ENCODE measurements at regions not wholly inside any gene's neighbourhood (a gene's known extent, or its start where the extent isn't known, plus 50 kb on each side); places are given as distances from the start of the nearest gene placed in this dataset.

DNA sequence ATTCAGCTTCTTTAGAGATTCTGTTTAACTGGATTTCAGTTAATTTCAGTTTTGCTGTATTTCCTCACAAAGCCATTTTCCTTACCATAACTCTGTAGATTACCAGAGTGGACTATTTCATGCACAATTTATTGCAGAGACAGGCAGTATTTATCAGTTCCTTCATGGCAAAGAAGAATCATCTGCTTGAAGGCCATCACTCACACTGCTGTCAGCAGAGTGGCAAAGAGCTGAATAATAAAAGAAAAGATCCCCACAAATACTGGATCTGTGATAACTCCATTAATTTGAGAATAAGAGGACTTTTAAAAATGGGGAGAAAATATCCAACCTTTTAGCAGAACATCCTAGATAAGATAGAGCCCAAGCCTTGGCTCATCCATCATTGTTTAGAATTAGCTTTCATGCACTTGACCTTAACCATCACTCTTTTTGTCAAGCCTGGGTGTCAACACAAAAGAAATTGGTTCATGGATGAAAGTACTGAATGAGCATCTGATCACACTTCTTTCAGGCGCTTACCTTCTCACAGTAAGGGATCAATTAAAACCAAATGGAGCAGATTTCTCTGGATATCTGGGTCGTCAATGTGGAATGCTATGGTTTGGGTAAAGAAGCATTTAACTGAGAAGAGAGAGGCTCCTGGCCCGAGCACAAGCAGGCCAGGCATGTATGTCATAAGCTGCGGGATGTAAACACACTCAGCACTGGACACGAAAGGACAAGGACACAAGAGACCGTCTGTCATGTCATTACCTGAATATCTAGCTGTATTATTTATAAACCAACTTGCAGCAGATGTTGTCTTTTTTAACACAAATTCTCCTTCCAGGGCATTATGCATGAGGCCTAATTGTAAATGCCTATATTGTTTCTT is 376.2 kb downstream of the ZNF521 start:
- no peak overlapping the region for H3K4me3 Mint-ChIP-seq
- DNase-seq (no peak), ATAC-seq (no peak)
- peaks cover 0 to 4% of the 10 kb centered on the region in 2 donors for H3K27me3 Mint-ChIP-seq (ENCODE audit: low read depth in 2 of 2)
- no peaks in the 10 kb centered on the region for H3K36me3 Mint-ChIP-seq
- no peak overlapping the region for H3K27ac Mint-ChIP-seq
- H3K27ac ChIP-seq (ENCODE audit: low read length), result no peak overlapping the region
- H3K36me3 ChIP-seq (ENCODE audit: control insufficient read depth, insufficient read depth, low read length), result no peaks in the 10 kb centered on the region
- H3K27me3 ChIP-seq (ENCODE audit: control insufficient read depth, insufficient read depth, low read length), result no peaks in the 10 kb centered on the region
- no peak overlapping the region for H3K4me3 ChIP-seq (ENCODE audit: low read length)
- intact Hi-C loops (cut with micrococcal nuclease), result no loop called here
- peaks cover 0 to 2% of the 10 kb centered on the region in 2 donors for H3K9me3 Mint-ChIP-seq
- no peaks in the 10 kb centered on the region for H3K4me1 Mint-ChIP-seq
- H3K4me1 ChIP-seq (ENCODE audit: control insufficient read depth, insufficient read depth, low read length), result no peaks in the 10 kb centered on the region
- H3K9me3 ChIP-seq (ENCODE audit: control insufficient read depth, insufficient read depth, low read length), result no peaks in the 10 kb centered on the region
- WGBS (ENCODE audit: insufficient coverage), result 92% methylated on average over 6 of the region's 6 CpGs
- TF ChIP-seq, protein P1, sequence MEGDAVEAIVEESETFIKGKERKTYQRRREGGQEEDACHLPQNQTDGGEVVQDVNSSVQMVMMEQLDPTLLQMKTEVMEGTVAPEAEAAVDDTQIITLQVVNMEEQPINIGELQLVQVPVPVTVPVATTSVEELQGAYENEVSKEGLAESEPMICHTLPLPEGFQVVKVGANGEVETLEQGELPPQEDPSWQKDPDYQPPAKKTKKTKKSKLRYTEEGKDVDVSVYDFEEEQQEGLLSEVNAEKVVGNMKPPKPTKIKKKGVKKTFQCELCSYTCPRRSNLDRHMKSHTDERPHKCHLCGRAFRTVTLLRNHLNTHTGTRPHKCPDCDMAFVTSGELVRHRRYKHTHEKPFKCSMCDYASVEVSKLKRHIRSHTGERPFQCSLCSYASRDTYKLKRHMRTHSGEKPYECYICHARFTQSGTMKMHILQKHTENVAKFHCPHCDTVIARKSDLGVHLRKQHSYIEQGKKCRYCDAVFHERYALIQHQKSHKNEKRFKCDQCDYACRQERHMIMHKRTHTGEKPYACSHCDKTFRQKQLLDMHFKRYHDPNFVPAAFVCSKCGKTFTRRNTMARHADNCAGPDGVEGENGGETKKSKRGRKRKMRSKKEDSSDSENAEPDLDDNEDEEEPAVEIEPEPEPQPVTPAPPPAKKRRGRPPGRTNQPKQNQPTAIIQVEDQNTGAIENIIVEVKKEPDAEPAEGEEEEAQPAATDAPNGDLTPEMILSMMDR (IDR thresholded peaks at IDR 0.05), result no peak

DNA sequence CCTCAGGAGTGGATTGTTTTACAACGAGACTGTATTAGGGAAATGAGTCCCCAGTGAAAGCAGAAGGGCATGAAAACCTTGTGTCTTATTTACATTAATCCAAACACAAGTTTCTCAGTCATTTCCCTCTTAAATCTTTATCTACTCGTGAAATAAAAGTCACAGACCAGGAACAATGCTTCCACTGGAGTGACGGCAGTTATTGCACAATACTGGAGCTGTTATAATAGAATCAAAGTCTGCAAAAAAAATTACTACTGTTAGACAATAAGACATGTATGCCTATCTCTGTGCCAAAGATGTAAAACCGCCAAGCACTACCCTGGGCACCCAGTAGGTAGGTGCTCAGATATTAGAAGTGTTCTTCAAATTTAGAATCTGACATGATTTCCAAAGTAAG is 375.5 kb downstream of the ZNF521 start:
- DNase-seq (no peak), ATAC-seq (no peak)
- H3K4me1 Mint-ChIP-seq, result no peaks in the 10 kb centered on the region
- intact Hi-C loops (cut with micrococcal nuclease), result no loop called here
- Histone ChIP-seq H3K27ac (ENCODE audit: low read length) (no peak overlapping the region), H3K4me3 (ENCODE audit: low read length) (no peak overlapping the region), H3K4me1 (ENCODE audit: control insufficient read depth, insufficient read depth, low read length) (no peaks in the 10 kb centered on the region), H3K27me3 (ENCODE audit: control insufficient read depth, insufficient read depth, low read length) (no peaks in the 10 kb centered on the region), H3K36me3 (ENCODE audit: control insufficient read depth, insufficient read depth, low read length) (no peaks in the 10 kb centered on the region), H3K9me3 (ENCODE audit: control insufficient read depth, insufficient read depth, low read length) (no peaks in the 10 kb centered on the region)
- TF ChIP-seq, protein P1 (IDR thresholded peaks at IDR 0.05), result no peak
- H3K27ac Mint-ChIP-seq, result no peak overlapping the region
- H3K27me3 Mint-ChIP-seq (ENCODE audit: low read depth in 2 of 2), result peaks cover 4 to 6% of the 10 kb centered on the region in 2 donors
- H3K36me3 Mint-ChIP-seq, result no peaks in the 10 kb centered on the region
- WGBS (ENCODE audit: insufficient coverage), result 59% methylated on average over 4 of the region's 4 CpGs
- H3K4me3 Mint-ChIP-seq, result no peak overlapping the region
- no peaks in the 10 kb centered on the region for H3K9me3 Mint-ChIP-seq

DNA sequence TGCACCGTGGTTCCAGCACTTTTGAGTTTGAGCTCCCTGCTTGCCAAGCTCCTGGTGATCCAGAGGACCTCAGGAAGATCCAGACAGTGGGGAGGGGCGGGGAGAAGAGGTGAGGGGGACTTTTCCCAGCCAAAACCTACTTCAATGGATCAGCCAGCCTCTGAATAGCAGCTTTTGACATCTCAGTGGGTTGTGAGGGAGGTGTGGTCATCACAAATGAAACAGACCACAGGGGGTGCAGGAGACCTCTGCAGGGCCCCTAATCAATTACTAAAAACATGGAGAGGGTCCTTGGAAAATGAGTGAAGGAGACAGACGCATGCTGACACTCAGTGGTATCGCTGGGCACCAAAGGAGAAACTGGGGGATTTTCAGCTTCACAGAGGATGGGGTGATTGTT is 372.7 kb downstream of the ZNF521 start:
- no peak for DNase-seq
- no peaks in the 10 kb centered on the region for H3K4me1 Mint-ChIP-seq
- H3K27ac ChIP-seq (ENCODE audit: low read length), result no peak overlapping the region
- no peaks in the 10 kb centered on the region for H3K4me1 ChIP-seq (ENCODE audit: control insufficient read depth, insufficient read depth, low read length)
- no peaks in the 10 kb centered on the region for H3K36me3 Mint-ChIP-seq
- WGBS (ENCODE audit: insufficient coverage), result 49% methylated on average over 3 of the region's 4 CpGs
- no peak overlapping the region for H3K27ac Mint-ChIP-seq
- TF ChIP-seq, protein P1 (IDR thresholded peaks at IDR 0.05), result no peak
- peaks cover 6 to 19% of the 10 kb centered on the region in 2 donors for H3K27me3 Mint-ChIP-seq (ENCODE audit: low read depth in 2 of 2)
- no peaks in the 10 kb centered on the region for H3K27me3 ChIP-seq (ENCODE audit: control insufficient read depth, insufficient read depth, low read length)
- H3K9me3 ChIP-seq (ENCODE audit: control insufficient read depth, insufficient read depth, low read length), result no peaks in the 10 kb centered on the region
- no peak overlapping the region for H3K4me3 Mint-ChIP-seq
- no peaks in the 10 kb centered on the region for H3K36me3 ChIP-seq (ENCODE audit: control insufficient read depth, insufficient read depth, low read length)
- intact Hi-C loops (cut with micrococcal nuclease), result no loop called here
- H3K9me3 Mint-ChIP-seq, result no peaks in the 10 kb centered on the region
- H3K4me3 ChIP-seq (ENCODE audit: low read length), result no peak overlapping the region
- ATAC-seq, result no peak

DNA sequence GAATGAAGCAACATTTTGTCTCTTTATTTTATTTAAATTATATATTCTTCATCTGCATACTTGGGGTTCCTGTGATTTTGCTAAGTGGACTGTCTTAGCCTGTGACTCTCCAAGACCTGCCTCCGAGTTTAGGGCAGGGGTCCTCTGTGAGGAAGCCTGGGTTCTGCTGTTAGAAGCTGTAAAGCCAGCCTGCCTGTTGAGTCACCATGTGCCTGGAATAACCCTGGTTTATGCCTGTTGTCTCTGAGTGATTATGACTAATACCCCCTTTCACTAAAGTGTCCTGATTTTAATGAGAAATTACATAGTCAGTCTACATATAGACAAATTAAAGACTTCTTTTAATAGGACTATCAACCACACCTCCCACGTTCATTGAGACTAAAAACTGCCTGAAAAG is 369.1 kb downstream of the ZNF521 start:
- Mint-ChIP-seq H3K27ac (no peak overlapping the region), H3K4me1 (no peaks in the 10 kb centered on the region), H3K36me3 (no peaks in the 10 kb centered on the region), H3K4me3 (no peak overlapping the region), H3K9me3 (no peaks in the 10 kb centered on the region), H3K27me3 (ENCODE audit: low read depth in 2 of 2) (peaks cover 14 to 39% of the 10 kb centered on the region in 2 donors)
- no peaks in the 10 kb centered on the region for H3K27me3 ChIP-seq (ENCODE audit: control insufficient read depth, insufficient read depth, low read length)
- intact Hi-C loops (cut with micrococcal nuclease), result no loop called here
- no peak overlapping the region for H3K4me3 ChIP-seq (ENCODE audit: low read length)
- ATAC-seq (no peak), DNase-seq (no peak)
- no peaks in the 10 kb centered on the region for H3K9me3 ChIP-seq (ENCODE audit: control insufficient read depth, insufficient read depth, low read length)
- no peaks in the 10 kb centered on the region for H3K4me1 ChIP-seq (ENCODE audit: control insufficient read depth, insufficient read depth, low read length)
- H3K36me3 ChIP-seq (ENCODE audit: control insufficient read depth, insufficient read depth, low read length), result no peaks in the 10 kb centered on the region
- TF ChIP-seq, protein P1 (IDR thresholded peaks at IDR 0.05), result no peak
- 65% methylated on average over 2 of the region's 2 CpGs for WGBS (ENCODE audit: insufficient coverage)
- H3K27ac ChIP-seq (ENCODE audit: low read length), result no peak overlapping the region
